GM23248 (cell line): ENCODE measurements at regions not wholly inside any gene's neighbourhood (a gene's known extent, or its start where the extent isn't known, plus 50 kb on each side); places are given as distances from the start of the nearest gene placed in this dataset.

Experiments used
- DNase-seq: peaks from one replicate; pipeline ENCODE4 v3.0.0-alpha.2; 2015
- H2AFZ ChIP-seq: fragments of 200-600 bp; sonication (generic); 2 replicates; pipeline ENCODE4 v1.6.1; 2016; ENCODE audit warnings: antibody characterized with exemption
- H3F3A ChIP-seq: fragments of 200-600 bp; sonication (generic); 2 replicates; pipeline ENCODE4 v1.6.1; 2016; ENCODE audit warnings: mild to moderate bottlenecking, antibody characterized with exemption, mixed run types; ENCODE audit not compliant: insufficient read depth
- H3K27ac ChIP-seq: fragments of 200-600 bp; sonication (generic); 2 replicates; pipeline ENCODE4 v1.5.1; 2016; ENCODE audit warnings: mild to moderate bottlenecking
- H3K27me3 ChIP-seq: fragments of 200-600 bp; sonication (generic); replicated peaks from 2 replicates; pipeline ENCODE4 v1.6.1; 2016; ENCODE audit warnings: mild to moderate bottlenecking; ENCODE audit not compliant: insufficient read depth
- H3K36me3 ChIP-seq: fragments of 200-600 bp; sonication (generic); 2 replicates; pipeline ENCODE4 v1.6.1; 2016; ENCODE audit warnings: low read depth, mild to moderate bottlenecking
- H3K4me1 ChIP-seq: fragments of 200-600 bp; sonication (generic); 2 replicates; pipeline ENCODE4 v1.6.1; 2016; ENCODE audit warnings: mild to moderate bottlenecking; ENCODE audit not compliant: insufficient read depth
- H3K4me2 ChIP-seq: fragments of 200-600 bp; sonication (generic); one replicate; pipeline ENCODE4 v1.6.1; 2016; ENCODE audit warnings: mild to moderate bottlenecking; ENCODE audit not compliant: unreplicated experiment
- H3K4me3 ChIP-seq: fragments of 200-600 bp; sonication (generic); 2 replicates; pipeline ENCODE4 v1.5.1; 2016; ENCODE audit warnings: mild to moderate bottlenecking
- H3K79me2 ChIP-seq: fragments of 200-600 bp; sonication (generic); 2 replicates; pipeline ENCODE4 v1.6.1; 2016; ENCODE audit warnings: mild to moderate bottlenecking; ENCODE audit not compliant: insufficient read depth
- H3K9ac ChIP-seq: fragments of 200-600 bp; sonication (generic); 2 replicates; pipeline ENCODE4 v1.6.1; 2016; ENCODE audit warnings: mild to moderate bottlenecking
- H3K9me2 ChIP-seq: fragments of 200-600 bp; sonication (generic); 2 replicates; pipeline ENCODE4 v1.6.1; 2016; ENCODE audit warnings: mixed run types, mild to moderate bottlenecking, moderate library complexity; ENCODE audit not compliant: insufficient read depth
- H3K9me3 ChIP-seq: fragments of 200-600 bp; sonication (generic); one replicate; pipeline ENCODE4 v1.6.1; 2017; ENCODE audit warnings: low read depth
- H4K20me1 ChIP-seq: fragments of 200-600 bp; sonication (generic); 2 replicates; pipeline ENCODE4 v1.6.0; 2016; ENCODE audit not compliant: insufficient read depth
- EZH2 ChIP-seq: fragments of 200-600 bp; sonication (generic); IDR thresholded peaks from 2 replicates; pipeline ENCODE4 v1.6.1; 2018; ENCODE audit warnings: antibody characterized with exemption, mild to moderate bottlenecking; ENCODE audit not compliant: insufficient read depth, poor library complexity, severe bottlenecking
- EZH2phosphoT487 ChIP-seq: fragments of 200-600 bp; sonication (generic); IDR thresholded peaks from 2 replicates; pipeline ENCODE4 v1.6.1; 2018; ENCODE audit warnings: antibody characterized with exemption, moderate library complexity, mild to moderate bottlenecking, low read depth; ENCODE audit not compliant: insufficient read depth
- WGBS, 2 experiments: methylation state at CpG; one replicate each; pipeline ENCODE4 v1.1.6; 2015 to 2017; ENCODE audit warnings: low lambda C conversion rate in 2 of 2, low coverage in 1 of 2; ENCODE audit errors: missing lambda C conversion rate in 2 of 2; 5-methylcytosine and 5-hydroxymethylcytosine counted together
- in situ Hi-C: fragments of 300-500 bp; cut with MboI; formaldehyde crosslinking; loops from 2 replicates; pipeline ENCODE4 v1.15.0; 2020

DNA sequence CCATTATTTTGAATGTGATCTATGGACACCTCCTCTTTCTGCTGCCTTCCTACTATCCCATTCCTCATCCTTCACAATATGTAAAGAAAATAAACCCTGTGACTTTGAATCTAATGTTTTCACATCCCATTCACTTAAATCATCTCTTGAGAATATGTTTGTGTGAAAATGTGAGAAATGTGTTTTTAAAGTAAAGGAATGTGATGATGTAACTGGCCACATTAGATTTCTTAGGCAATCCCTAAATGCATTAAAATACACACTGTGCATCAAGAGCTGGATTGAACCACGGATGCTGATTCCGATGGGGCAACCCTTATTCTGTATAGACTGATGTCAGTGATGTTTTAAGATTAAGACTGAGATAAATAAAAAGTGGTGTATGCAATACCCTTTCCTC lies 558.9 kb upstream of the TENM3 start:
- no peaks in the 10 kb centered on the region for H3K79me2 ChIP-seq
- peaks cover 22% of the 10 kb centered on the region for H3K4me1 ChIP-seq
- 0 out of 2 replicates have a peak overlapping the region, but pooled peaks have one; percentile 79 for H3K27ac ChIP-seq
- no peak for TF ChIP-seq EZH2phosphoT487
- TF ChIP-seq EZH2 = no peak
- H3F3A ChIP-seq = no peaks in the 10 kb centered on the region; the same call in 1 of the 2 replicates
- H2AFZ ChIP-seq = no peak overlapping the region
- no peak overlapping the region for H3K9ac ChIP-seq
- WGBS, 2 experiments = 12 to 15% methylated on average over 2 of the region's 2 CpGs
- no peaks in the 10 kb centered on the region for H4K20me1 ChIP-seq
- H3K27me3 ChIP-seq = no peaks in the 10 kb centered on the region
- in situ Hi-C loops = no loop called here
- H3K9me3 ChIP-seq = no peaks in the 10 kb centered on the region
- H3K36me3 ChIP-seq = no peaks in the 10 kb centered on the region
- H3K4me3 ChIP-seq = no peak overlapping the region
- no peak overlapping the region for H3K4me2 ChIP-seq
- no peaks in the 10 kb centered on the region for H3K9me2 ChIP-seq
- peak; percentile 40 for DNase-seq

DNA sequence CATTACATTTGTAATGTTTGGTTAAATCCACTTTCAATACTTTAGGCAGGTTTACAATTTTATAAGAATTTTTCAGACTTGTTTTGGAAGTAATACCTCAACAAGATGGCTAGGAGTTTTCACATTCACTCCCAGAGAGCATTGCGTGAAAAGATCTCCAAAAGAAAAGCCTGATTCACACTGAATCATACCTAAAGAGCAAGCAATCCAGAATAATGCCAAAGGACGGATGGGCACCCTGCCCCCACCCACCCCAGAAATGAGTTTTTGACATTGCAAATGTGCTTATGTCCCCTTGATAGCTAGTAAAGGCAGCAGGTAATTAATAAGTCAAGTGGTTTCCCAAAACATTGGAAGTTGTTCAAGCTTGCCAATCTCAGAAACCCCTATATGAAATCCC lies 557.7 kb upstream of the TENM3 start:
- Histone ChIP-seq H3F3A (no peaks in the 10 kb centered on the region; the same call in 1 of the 2 replicates), H2AFZ (no peak overlapping the region), H3K4me3 (no peak overlapping the region), H3K9ac (peak overlapping the region; percentile 48; the same call in 1 of the 2 replicates), H3K79me2 (no peaks in the 10 kb centered on the region), H3K4me1 (peaks cover 22% of the 10 kb centered on the region), H3K36me3 (no peaks in the 10 kb centered on the region), H3K9me3 (no peaks in the 10 kb centered on the region), H3K4me2 (peak overlapping the region; percentile 65), H3K27ac (peak overlapping the region; percentile 79), H4K20me1 (no peaks in the 10 kb centered on the region), H3K27me3 (no peaks in the 10 kb centered on the region), H3K9me2 (no peaks in the 10 kb centered on the region)
- WGBS, 2 experiments = 9 to 17% methylated on average over 2 of the region's 2 CpGs
- TF ChIP-seq EZH2 (no peak), EZH2phosphoT487 (no peak)
- DNase-seq = peak; percentile 53
- in situ Hi-C loops = no loop called here

GRCh38 chr4:181685911-181686310 lies 557.3 kb upstream of the TENM3 start:
- no peaks in the 10 kb centered on the region for H4K20me1 ChIP-seq
- no peaks in the 10 kb centered on the region for H3K9me3 ChIP-seq
- peaks cover 22% of the 10 kb centered on the region for H3K4me1 ChIP-seq
- DNase-seq = peak; percentile 70
- H3F3A ChIP-seq = no peaks in the 10 kb centered on the region; the same call in 1 of the 2 replicates
- peak overlapping the region; percentile 12; the same call in 1 of the 2 replicates for H3K4me3 ChIP-seq
- in situ Hi-C loops = no loop called here
- H2AFZ ChIP-seq = no peak overlapping the region
- TF ChIP-seq EZH2phosphoT487 (no peak), EZH2 (no peak)
- no peaks in the 10 kb centered on the region for H3K9me2 ChIP-seq
- no peaks in the 10 kb centered on the region for H3K79me2 ChIP-seq
- peak overlapping the region; percentile 48; the same call in 1 of the 2 replicates for H3K9ac ChIP-seq
- peak overlapping the region; percentile 65 for H3K4me2 ChIP-seq
- WGBS, 2 experiments = 9 to 14% methylated on average over 4 of the region's 4 CpGs
- H3K36me3 ChIP-seq = no peaks in the 10 kb centered on the region
- peak overlapping the region; percentile 79 for H3K27ac ChIP-seq
- H3K27me3 ChIP-seq = no peaks in the 10 kb centered on the region

DNA sequence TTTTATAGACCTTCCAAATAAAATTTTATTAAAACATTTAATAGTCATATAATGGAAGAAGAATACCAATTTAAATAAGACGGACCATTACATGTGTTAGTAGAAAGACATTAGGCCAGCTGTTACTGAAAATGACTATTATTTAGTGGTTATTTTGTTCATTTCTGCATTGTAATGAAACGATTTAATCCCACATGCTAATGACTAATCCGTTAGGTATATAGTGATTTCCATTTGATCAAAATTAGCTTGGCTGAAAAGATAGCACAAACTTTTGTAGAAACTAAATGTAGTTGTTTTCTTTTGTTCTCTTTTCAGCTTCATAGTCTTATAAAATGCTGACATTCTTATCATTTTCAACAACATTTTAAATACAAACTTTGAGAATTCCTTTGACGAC lies 556.1 kb upstream of the TENM3 start:
- H3K9ac ChIP-seq = no peak overlapping the region
- H3K9me2 ChIP-seq = no peaks in the 10 kb centered on the region
- H3K9me3 ChIP-seq = no peaks in the 10 kb centered on the region
- H3K4me3 ChIP-seq = no peak overlapping the region
- 18 to 21% methylated on average over 4 of the region's 4 CpGs for WGBS, 2 experiments
- TF ChIP-seq EZH2phosphoT487 = no peak
- TF ChIP-seq EZH2 = no peak
- H3K27me3 ChIP-seq = no peaks in the 10 kb centered on the region
- H3K4me2 ChIP-seq = no peak overlapping the region
- H4K20me1 ChIP-seq = no peaks in the 10 kb centered on the region
- peaks cover 22% of the 10 kb centered on the region for H3K4me1 ChIP-seq
- H3K27ac ChIP-seq = peak overlapping the region; percentile 79; the same call in 1 of the 2 replicates
- no peak for DNase-seq
- H3F3A ChIP-seq = no peaks in the 10 kb centered on the region; the same call in 1 of the 2 replicates
- H3K36me3 ChIP-seq = no peaks in the 10 kb centered on the region
- H3K79me2 ChIP-seq = no peaks in the 10 kb centered on the region
- H2AFZ ChIP-seq = no peak overlapping the region
- in situ Hi-C loops = no loop called here

- WGBS, 2 experiments = 11 to 18% methylated on average over 3 of the region's 3 CpGs
- H3K9me3 ChIP-seq = no peaks in the 10 kb centered on the region
- H3K27me3 ChIP-seq = no peaks in the 10 kb centered on the region
- no peak overlapping the region for H3K4me2 ChIP-seq
- in situ Hi-C loops = no loop called here
- no peak overlapping the region for H2AFZ ChIP-seq
- H4K20me1 ChIP-seq = no peaks in the 10 kb centered on the region
- TF ChIP-seq EZH2 = no peak
- TF ChIP-seq EZH2phosphoT487 = no peak
- H3K27ac ChIP-seq = no peak overlapping the region
- no peak overlapping the region for H3K9ac ChIP-seq
- no peaks in the 10 kb centered on the region for H3K36me3 ChIP-seq
- H3K4me3 ChIP-seq = no peak overlapping the region
- H3K79me2 ChIP-seq = no peaks in the 10 kb centered on the region
- H3K9me2 ChIP-seq = no peaks in the 10 kb centered on the region
- H3F3A ChIP-seq = no peaks in the 10 kb centered on the region; the same call in 1 of the 2 replicates
- H3K4me1 ChIP-seq = peaks cover 22% of the 10 kb centered on the region
- DNase-seq = peak; percentile 27
Measured at GRCh38 chr4:181688432-181688831, 554.8 kb upstream of the TENM3 start.
